ENCODE measurements at regions not wholly inside any gene's neighbourhood (a gene's known extent, or its start where the extent isn't known, plus 50 kb on each side); places are given as distances from the start of the nearest gene placed in this dataset.

DNA sequence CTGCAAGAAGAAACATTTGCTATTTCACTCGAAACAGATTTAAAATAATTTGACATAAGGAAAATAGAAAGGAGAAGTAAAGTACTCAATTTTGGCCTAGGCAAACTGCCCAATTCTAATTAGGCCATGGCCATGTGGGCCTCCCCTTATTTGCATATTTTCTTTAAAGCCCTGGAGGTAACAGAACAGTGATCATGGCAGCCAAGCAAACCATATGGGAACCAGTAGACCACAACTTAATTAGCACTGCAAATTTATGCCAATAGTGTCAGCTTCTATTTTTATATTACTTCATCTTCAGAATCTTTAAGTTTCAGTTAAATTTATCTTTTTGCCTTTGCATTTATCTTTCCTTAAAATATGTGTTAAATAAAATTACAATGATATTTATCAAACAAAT lies 63.3 kb upstream of the THSD7A start:
- DNase-seq (ENCODE audit: low read depth, low spot score): no peak
- in situ Hi-C loops (cut with HindIII; ENCODE audit: low pct_unique_long_range_greater_than_20kb, low sequenced_read_pairs): no loop called here

DNA sequence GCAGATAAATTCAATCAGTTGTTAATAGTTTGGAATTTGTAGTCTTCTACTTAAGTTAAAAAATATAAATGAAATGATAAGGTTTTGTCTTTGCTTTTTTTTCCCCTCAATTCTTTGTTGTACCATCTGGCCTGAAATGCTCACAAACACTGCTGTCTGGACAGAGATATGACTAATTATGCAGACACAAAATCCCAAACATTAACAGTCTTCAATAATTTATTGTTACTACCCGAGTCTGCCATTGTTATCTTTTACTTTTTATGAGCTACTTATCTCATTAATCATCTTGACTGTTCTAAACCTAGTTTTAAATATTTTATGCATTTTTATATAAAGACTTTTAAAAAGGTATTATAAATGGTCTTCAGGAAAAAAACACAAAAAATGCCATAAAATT lies 64.7 kb upstream of the THSD7A start:
- no peak for DNase-seq (ENCODE audit: low read depth, low spot score)
- in situ Hi-C loops (cut with HindIII; ENCODE audit: low pct_unique_long_range_greater_than_20kb, low sequenced_read_pairs): no loop called here

- in situ Hi-C loops (cut with HindIII; ENCODE audit: low pct_unique_long_range_greater_than_20kb, low sequenced_read_pairs): no loop called here
- DNase-seq (ENCODE audit: low read depth, low spot score): no peak
These were observed 67.2 kb upstream of the THSD7A start for GRCh38 chr7:11899247-11899646.

DNA sequence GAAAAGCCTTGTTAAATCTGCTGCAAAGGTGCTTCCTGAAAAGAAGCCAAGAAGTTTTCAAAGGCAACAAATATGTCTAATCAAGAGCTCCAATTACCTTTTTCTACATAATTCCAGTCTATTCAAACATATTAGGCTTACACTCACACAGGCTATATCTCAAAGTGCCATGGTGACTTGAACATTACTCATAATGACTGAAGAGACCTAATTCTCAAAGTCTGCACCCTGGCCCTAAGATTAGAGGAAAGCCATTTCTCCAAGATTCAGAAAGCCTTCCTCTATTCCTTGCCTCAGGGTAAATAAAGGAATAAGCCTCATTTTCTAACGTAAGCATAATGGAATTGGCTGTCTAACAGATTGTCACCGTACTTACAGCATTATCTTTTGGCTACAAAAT lies 78.3 kb upstream of the THSD7A start:
- in situ Hi-C loops (cut with HindIII; ENCODE audit: low pct_unique_long_range_greater_than_20kb, low sequenced_read_pairs): no loop called here
- DNase-seq (ENCODE audit: low read depth, low spot score): no peak

- no peak for DNase-seq (ENCODE audit: low read depth, low spot score)
- in situ Hi-C loops (cut with HindIII; ENCODE audit: low pct_unique_long_range_greater_than_20kb, low sequenced_read_pairs): no loop called here
These were observed 79.9 kb upstream of the THSD7A start for GRCh38 chr7:11911900-11912299.

DNA sequence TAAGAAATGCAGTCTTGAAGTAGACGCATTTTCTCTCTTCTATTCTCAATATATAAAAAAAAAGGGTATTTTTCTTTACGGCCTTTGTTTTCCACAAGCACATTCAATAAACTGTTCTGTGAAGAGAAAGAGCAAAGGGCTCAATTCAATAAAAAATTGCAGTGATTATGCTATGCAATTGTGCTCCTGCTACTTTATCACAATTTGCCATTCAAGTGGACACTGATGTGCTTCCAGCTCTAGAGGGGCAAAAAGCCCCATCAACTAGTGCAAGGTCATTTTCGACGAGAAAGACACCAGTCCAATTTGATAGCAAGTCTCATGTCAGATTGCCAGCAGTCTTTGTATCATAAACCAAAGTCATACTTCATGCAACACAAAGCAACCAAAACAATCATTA lies 82.6 kb upstream of the THSD7A start:
- in situ Hi-C loops (cut with HindIII; ENCODE audit: low pct_unique_long_range_greater_than_20kb, low sequenced_read_pairs): no loop called here
- no peak for DNase-seq (ENCODE audit: low read depth, low spot score)

GRCh38 chr7:11923376-11923930 lies 91.5 kb upstream of the THSD7A start:
- in situ Hi-C loops (cut with HindIII; ENCODE audit: low pct_unique_long_range_greater_than_20kb, low sequenced_read_pairs): no loop called here

GRCh38 chr7:11931307-11931706 lies 99.3 kb upstream of the THSD7A start:
- in situ Hi-C loops (cut with HindIII; ENCODE audit: low pct_unique_long_range_greater_than_20kb, low sequenced_read_pairs): no loop called here
- DNase-seq (ENCODE audit: low read depth, low spot score): no peak

More at GRCh38 chr7:11923376-11923930, 91.5 kb upstream of the THSD7A start:
- no peak for DNase-seq (ENCODE audit: low read depth, low spot score)

DNA sequence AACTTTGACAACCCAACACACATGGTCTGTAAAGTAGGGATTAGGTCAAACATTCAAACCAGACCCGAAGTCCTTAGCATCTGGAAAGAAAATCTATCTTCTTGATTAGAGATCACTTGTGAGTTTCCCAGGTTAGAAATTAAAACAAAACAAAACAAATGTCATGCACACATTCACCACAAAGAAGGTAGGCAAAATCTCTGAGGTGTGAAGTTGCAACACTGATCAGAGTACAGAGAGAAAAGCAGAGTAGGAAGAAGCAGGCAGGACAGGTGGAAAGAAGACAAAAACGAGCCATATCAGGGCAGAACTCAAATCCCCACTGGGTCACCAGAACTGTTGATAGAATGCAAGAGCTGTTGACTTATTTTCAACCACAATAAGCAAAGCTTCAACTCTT lies 102.8 kb upstream of the THSD7A start:
- DNase-seq (ENCODE audit: low read depth, low spot score): no peak
- in situ Hi-C loops (cut with HindIII; ENCODE audit: low pct_unique_long_range_greater_than_20kb, low sequenced_read_pairs): no loop called here

- DNase-seq (ENCODE audit: low read depth, low spot score): no peak
- in situ Hi-C loops (cut with HindIII; ENCODE audit: low pct_unique_long_range_greater_than_20kb, low sequenced_read_pairs): no loop called here
These were observed 103.9 kb upstream of the THSD7A start for GRCh38 chr7:11935905-11936304.

GRCh38 chr7:11946794-11947193 lies 114.8 kb upstream of the THSD7A start:
- no peak for DNase-seq (ENCODE audit: low read depth, low spot score)
- in situ Hi-C loops (cut with HindIII; ENCODE audit: low pct_unique_long_range_greater_than_20kb, low sequenced_read_pairs): no loop called here

- in situ Hi-C loops (cut with HindIII; ENCODE audit: low pct_unique_long_range_greater_than_20kb, low sequenced_read_pairs): no loop called here
- DNase-seq (ENCODE audit: low read depth, low spot score): no peak
These were observed 118.3 kb upstream of the THSD7A start for GRCh38 chr7:11950281-11950680.

GRCh38 chr7:11950942-11951341 lies 118.9 kb upstream of the THSD7A start:
- in situ Hi-C loops (cut with HindIII; ENCODE audit: low pct_unique_long_range_greater_than_20kb, low sequenced_read_pairs): no loop called here
- no peak for DNase-seq (ENCODE audit: low read depth, low spot score)

GRCh38 chr7:11951909-11952308 lies 119.9 kb upstream of the THSD7A start:
- DNase-seq (ENCODE audit: low read depth, low spot score): no peak
- in situ Hi-C loops (cut with HindIII; ENCODE audit: low pct_unique_long_range_greater_than_20kb, low sequenced_read_pairs): no loop called here

GRCh38 chr7:11952972-11953371 lies 121.0 kb upstream of the THSD7A start:
- in situ Hi-C loops (cut with HindIII; ENCODE audit: low pct_unique_long_range_greater_than_20kb, low sequenced_read_pairs): no loop called here

GRCh38 chr7:11956991-11957390 lies 125.0 kb upstream of the THSD7A start:
- in situ Hi-C loops (cut with HindIII; ENCODE audit: low pct_unique_long_range_greater_than_20kb, low sequenced_read_pairs): no loop called here

More at GRCh38 chr7:11952972-11953371, 121.0 kb upstream of the THSD7A start:
- no peak for DNase-seq (ENCODE audit: low read depth, low spot score)

DNA sequence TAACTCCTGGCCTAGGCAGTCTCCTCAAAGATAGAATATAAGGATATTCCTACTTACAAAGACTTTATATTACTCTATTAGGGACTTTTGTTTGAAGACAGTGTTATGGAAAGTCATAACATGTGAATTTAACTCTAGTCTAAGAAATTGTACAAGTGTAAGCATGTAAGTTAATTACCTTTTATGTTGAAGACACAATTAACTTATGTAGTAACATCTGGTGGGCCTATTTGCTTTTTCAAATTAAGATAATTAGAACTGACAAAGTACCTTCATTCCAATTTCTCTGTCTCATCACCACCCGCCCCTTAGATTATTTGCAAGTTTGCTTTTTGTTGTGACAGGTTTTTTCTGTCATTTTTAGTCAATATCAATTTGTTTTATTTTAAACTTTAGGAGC lies 126.0 kb upstream of the THSD7A start:
- no peak for DNase-seq (ENCODE audit: low read depth, low spot score)
- in situ Hi-C loops (cut with HindIII; ENCODE audit: low pct_unique_long_range_greater_than_20kb, low sequenced_read_pairs): no loop called here

More at GRCh38 chr7:11956991-11957390, 125.0 kb upstream of the THSD7A start:
- DNase-seq (ENCODE audit: low read depth, low spot score): peak; percentile 11

GRCh38 chr7:11959121-11959520 lies 127.1 kb upstream of the THSD7A start:
- in situ Hi-C loops (cut with HindIII; ENCODE audit: low pct_unique_long_range_greater_than_20kb, low sequenced_read_pairs): no loop called here
- no peak for DNase-seq (ENCODE audit: low read depth, low spot score)

- no peak for DNase-seq (ENCODE audit: low read depth, low spot score)
- in situ Hi-C loops (cut with HindIII; ENCODE audit: low pct_unique_long_range_greater_than_20kb, low sequenced_read_pairs): no loop called here
These were observed 128.6 kb upstream of the THSD7A start for GRCh38 chr7:11960621-11961020.

GRCh38 chr7:11969643-11970042 lies 137.6 kb upstream of the THSD7A start:
- no peak for DNase-seq (ENCODE audit: low read depth, low spot score)
- in situ Hi-C loops (cut with HindIII; ENCODE audit: low pct_unique_long_range_greater_than_20kb, low sequenced_read_pairs): no loop called here

Data from SK-MEL-5 (cell line).